ENCODE measurements at regions not wholly inside any gene's neighbourhood (a gene's known extent, or its start where the extent isn't known, plus 50 kb on each side); places are given as distances from the start of the nearest gene placed in this dataset.

DNA sequence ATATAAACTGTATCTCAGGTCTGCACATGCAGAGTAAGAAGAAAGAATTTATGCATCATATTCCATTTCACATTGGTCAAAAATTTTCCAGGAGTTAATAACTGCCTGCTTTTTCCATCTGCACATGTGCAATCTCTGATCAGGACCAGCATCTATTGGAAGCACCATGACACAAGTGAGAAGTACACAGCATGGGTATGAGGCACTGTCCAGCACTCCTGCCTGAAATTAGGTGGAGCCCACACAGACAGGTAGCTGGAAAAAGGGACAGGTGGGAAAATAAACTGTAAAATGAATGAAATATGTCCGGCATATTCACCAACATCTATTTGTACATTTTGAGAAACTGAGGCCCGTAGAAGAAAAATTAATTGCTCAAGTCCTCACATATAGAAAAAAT lies 609.2 kb upstream of the NXPH2 start:
- no peak for DNase-seq

DNA sequence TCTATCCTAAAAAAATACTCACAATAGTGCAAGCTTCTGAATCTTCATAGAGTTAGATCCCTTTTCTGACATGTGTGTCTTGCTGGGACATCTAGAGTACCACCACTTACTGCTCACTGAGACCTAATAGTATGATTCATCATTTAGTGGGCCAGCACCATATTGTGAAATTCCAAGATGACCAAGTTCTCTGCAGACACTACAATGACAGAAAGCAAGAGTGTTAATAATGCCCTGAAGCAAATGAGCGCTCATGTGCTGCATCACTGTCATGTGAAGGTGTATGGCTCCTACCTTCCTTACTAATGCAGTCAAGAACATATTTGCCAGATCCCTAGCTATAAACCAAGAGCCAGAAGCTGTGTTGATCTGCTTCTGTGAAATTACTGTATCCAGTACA lies 606.2 kb upstream of the NXPH2 start:
- DNase-seq = no peak

DNA sequence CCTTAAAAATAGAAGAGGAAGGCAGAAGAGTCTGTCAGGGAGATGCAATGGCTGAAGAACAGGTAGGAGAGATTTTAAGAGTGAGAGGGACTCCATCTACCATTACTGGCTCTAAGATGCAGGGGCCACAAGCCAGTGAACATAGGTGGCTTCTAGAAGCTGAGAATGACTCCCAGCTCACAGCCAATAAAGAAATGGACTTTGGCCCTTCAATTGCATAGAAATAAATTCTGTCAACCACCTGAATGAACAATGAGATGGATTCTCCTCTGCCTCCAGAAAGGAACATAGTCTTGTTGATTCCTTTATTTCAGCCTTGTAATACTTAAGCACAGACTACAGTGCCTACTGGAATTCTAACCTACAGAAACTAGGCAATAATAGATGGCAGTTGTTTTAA lies 603.3 kb upstream of the NXPH2 start:
- no peak for DNase-seq

DNA sequence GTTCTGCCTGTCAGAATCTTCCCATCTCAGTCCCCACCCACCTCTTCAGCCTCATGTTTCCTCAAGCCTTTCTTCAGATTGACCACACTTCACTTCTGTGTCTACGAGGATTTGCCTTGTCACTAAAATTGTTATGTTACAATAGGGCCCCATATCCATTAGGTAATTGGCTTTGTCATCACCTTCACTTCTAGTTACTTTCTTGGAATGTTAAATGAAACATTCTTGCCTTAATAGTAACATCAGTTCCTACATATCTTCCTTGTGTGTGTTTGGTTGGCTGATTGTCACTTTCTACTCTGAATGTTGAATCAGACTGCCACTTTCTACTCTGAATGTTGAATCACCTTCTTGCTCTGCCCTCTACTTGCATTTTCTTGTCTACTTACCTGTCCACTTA lies 599.9 kb upstream of the NXPH2 start:
- no peak for DNase-seq

DNA sequence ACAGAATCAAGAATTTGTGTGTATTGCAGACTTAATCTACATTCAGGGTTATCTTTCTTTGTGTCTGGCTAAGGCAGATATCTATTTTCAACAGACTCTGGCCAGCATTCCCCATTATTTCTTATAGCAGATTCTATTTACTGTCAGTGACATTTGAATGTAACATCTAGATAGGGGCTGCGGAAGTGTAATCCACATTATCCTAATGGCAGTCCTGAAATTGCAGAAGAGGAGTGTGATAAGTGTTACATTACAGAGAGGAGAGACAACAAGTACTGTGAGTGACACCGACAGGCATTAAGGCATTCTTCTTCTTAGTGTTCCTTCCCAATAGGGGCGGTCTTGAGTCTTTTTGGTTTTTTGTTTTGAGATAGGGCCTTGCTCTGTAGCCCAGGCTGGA lies 598.2 kb upstream of the NXPH2 start:
- no peak for DNase-seq

DNA sequence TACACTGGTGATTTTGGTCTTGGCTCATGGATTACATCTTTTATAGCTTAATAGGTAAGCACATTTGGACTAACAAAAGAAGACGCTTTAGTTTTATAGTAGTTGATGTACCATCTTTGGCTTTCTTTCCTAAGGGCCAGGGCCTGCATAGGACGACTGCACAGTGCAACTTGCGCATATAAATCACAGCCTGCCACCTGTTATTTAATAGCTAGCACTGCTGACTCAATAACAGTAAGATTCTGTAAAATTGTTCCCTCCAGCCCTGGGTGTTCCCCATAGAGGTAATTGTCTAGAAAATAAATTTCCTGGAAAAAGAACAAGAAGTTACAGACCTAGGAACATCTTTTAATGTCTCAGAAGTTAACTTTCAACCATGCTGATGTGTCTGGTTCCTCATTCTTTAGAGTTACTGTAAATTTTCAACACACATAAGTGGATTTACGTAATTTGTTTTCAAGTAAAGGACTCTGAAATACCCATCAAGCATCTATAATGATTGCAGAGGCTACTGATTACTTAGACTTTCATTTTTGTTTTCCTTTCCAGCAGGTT lies 594.2 kb upstream of the NXPH2 start:
- DNase-seq = no peak

DNA sequence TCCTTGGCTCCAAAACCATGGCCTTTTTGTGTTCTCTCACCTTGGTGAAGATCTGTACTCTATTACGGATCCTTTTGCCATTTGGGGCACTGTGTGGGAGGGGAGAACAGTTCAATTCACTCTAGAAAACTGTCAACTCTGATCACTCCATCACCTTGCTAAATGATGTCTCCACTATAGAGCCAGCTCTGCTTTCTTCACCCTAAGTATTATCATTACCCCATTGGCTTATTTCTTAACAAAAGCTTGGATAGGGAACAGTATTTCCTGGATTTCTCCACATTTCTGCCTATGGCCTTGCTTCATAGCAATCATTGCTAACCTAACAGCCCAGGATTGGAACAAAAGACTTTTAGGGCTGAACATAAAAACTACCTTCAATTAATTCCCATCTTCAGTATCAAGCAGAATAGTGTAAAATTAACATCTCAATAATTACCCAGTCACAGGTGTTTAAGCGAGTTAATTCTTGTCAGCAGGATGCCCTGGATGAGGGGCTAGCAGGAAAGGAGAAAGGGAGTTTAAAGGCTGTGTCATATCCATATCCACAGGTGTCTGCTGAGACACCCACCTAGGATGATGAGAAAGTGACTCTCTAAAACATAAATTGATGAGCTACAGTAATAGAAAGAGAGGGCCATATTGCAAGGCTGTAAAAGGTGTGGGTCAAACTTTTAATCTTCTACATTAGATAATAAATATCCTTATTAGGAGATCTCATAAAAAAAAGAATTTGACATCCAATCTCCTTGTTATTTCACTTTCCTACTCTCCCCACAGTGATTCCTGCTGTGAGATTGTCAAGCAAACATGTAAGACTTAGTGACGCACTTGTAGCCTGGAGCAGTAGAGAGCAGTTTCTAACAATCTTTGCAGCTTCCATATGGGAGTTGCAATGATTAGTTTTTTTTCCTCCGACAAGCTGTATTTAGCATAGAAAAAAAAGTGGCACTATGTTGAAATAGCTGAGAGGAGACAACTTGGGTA lies 589.5 kb upstream of the NXPH2 start:
- DNase-seq = no peak

DNA sequence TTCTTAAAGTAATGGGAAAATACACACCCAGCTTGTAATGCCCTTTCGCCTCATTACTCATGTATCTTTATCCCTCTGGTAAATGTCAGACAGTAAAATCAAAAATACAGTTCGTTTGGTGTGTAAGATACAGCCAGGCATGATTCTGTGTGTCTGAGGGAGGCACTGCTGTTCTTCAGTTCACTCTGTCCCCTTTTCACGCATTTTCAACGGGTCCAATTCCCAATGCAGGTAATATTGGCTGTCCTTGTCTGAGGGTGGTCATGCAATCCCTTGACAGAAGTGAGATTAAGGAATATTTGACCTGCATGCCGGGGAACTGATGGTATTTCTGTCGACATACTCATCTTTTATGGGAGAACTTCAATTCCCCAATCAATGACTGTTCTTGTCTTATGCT lies 587.2 kb upstream of the NXPH2 start:
- no peak for DNase-seq

DNA sequence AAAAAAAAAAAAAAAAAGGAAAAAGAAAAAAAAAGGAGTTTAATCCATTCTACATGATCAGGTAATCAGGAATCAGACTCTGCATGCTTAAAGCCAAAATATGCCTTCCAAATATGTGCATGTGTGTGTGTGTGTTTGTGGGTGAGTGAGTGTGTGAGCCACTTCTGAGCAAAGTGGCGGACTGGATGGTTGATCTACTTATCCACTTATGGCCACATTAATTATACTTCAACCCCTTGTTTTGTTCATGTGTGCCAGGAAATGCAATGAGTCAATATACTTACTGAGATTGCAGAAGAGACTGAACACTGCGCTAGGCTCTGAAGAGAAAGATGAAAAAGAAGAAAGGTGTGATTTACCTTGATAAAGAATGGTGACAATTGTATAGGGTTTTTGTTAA lies 586.5 kb upstream of the NXPH2 start:
- no peak for DNase-seq

DNA sequence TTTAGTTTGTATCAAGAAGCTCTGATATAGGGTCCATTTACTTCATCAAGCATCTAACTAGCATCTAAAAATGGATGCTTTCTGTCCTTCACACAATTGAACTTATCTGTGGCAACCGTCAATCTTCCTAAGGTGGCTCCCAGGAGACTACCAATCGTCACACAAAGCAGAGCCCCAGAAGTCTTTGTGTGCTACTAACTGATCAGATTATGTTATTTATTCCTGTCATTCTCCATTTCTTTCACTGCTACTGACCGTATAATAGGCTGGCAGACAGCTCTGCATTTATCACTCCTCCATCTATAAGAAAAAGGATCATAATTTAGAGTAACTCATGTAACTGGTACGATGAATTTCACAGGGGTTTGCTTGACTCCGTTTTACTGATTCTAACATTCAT lies 585.0 kb upstream of the NXPH2 start:
- DNase-seq = no peak

DNA sequence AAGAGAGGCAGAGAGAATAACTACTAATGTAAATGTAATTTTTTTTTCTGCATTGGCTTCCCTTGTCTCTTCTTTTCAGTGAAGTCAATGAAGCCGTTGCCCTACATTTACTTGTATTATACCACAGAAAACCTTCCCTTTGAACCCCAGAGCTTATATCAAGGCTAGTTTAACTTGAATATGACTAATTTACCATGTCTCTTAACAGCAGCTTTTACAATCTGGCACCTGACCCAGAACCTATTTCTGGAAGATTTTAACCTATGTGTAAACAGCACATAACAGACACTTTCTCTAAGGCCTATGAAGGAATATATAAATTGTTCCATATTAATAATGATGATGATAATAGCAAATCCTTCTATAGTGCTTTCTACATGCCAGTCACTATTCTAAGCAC lies 580.5 kb upstream of the NXPH2 start:
- DNase-seq = no peak

DNA sequence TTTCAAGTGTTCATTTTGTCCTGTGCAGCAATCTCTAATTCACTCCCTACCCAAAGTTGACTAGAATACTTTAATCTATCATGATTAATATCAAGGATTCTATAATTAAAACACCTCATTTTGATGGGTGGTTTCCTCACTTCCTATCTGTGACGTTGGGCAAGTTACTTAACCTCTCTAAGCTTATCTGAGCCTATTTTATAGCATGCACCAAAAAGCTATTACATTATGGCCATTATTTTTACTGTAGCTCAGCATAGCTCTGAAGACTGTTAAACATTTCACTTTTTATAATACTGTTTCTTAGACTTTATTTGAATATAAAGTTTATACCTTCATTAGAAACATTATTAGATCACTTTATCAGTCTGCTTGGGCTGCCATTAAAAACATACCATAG lies 579.6 kb upstream of the NXPH2 start:
- DNase-seq = no peak

DNA sequence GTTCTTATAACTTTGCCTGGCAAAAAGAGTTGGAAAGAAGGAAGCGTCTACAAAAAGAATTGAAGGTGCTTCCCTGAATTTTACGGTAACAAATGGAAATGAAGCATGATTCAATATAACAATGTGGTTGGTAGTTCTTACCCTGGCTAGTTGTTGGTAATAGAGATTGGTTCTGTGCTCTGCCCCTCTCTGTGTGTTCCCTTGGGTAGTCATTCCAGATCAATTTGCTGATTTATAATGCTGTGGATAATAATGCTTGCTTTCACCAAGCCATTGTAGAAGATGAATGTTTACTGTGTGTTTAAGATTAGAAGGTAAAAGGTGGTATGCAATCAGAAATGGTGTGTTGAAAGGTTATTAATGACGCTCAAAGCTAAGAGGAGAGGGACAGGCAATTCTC lies 577.8 kb upstream of the NXPH2 start:
- no peak for DNase-seq

DNA sequence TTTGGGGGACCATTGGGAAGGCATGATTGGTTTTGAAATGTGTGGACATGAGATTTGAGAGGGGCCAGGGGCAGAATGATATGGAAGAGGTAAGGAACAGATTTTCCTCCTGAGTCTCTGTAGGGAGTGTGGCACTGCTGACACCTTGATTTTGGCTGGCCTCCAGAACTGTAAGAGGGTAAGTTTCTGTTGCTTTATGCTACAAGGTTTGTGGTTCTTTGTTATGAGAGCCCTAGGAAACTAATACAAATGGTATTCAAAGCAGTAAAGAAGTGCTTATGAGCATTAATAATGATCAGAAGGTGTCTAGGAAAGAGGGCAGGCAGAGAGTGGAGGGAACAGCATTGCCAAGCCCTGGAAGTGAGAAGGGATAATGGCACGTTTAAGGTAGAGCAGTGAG lies 574.3 kb upstream of the NXPH2 start:
- DNase-seq = no peak

DNA sequence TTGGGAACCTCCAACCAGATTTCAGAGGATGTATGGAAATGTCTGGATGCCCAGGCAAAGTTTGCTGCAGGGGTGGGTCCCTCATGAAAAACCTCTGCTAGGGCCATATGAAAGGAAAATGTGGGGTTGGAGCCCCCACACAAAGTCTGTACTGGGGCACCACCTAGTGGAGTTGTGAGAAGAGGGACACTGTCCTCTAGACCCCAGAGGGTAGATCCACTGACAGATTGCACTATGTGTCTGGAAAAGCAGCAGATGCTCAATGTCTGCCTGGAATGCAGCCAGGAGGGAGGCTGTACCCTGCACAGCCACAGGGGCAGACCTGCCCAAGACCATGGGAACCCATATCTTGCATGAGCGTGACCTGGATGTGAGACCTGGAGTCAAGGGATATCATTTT lies 573.7 kb upstream of the NXPH2 start:
- DNase-seq = no peak

DNA sequence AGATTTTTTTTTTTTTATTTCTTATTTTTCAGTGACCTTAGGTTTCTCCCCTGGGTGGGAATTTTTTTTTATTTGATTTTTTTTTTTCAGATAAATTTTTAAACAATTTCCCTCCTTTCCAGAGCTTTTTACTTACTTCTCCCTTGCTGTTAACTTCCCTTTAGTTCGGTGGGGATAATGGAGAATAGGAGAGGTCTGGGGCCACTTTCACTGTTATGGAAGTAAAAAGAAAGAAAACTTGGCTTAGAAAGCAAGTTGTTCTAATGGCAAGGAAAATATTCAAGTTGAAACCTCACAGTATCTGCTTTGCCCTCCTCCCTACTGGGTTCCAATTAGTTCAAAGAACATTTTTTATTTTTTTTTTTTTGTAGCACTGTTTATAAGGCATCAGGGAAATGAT lies 537.1 kb upstream of the NXPH2 start:
- DNase-seq = no peak

DNA sequence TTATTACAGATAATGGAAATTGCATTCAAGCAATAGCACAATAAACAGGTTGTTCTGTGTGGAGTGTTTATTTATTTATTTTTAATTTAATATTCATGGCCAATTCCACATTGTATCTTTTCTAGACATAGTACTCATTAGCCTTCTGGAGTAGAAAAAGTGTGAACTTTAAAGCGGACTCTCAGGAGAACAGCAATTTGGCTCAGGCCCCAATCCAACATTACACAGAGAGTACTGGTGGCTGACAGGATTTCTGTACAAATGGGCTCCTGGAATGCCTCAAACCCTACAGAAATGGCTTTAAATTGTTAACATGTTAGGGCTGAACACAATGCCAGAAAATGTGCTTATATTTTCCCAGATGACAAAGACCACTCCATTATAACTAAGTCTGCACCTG lies 533.9 kb upstream of the NXPH2 start:
- no peak for DNase-seq

DNA sequence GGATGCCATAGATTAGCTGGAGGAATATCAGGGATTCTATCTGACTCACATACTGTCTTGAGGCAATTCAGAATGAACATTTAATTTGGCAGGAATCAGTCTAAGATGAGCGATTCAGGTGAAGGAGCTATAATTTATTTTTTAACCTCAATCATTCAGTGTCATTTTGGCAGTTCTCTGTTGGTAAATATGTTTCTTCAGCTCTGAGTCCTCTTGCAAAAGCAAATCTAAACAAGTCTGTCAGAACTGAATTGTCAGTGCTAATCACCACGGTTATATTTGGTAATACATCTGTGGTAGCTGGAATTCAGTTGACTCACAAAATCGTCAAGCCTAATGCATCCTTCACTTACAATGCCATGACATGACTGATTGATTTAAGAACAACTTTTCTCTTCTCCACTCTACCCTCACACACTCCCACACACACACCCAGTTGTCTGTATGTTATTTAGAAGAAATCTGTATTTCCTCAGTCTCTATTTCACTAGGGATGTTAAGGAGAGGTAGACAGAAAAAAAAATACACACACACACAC lies 516.6 kb upstream of the NXPH2 start:
- no peak for DNase-seq

DNA sequence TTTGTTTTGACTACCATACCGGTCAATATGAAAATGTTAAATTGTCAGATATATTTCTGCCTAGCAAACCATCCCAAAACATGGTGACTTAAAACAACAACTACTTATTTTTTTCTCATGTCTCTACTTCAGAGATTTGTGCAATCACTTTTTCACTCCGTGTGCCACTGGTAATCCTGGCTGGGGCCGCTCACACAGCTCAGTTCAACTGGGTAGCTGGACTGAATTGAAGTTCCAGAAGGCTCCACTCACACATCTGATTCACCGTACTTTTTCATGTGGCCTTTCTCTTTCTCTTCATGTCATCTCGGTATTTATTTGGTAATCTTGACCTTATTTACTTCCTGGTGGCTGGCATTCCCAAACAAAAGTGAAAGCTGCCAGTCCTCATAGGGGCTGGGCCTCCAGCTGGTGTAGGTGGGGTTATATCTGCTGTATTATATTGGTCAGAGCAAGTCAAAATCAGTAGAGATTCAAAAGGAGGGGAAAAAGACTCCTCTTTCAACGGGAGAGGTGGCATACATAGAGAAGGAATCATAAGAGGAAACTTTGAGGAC lies 513.9 kb upstream of the NXPH2 start:
- no peak for DNase-seq

DNA sequence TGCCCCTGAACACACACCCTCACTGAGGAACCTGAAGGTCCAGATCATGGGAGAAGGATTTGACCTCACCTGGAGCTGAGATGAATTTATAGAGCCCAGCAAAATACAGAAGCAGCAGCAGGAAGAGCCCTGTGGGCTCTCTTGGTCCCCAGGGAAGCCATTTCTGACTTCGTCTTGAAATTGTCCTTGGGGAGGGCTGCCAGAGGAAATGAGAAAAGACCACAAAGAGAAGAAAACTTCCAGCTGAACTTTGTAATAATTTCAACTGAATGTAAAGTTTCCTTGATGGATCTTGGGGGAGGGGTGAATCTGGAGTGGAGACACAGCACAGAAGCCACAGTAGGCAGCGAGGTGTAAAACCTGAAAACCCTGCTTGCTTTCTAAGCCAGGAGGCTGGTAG lies 500.9 kb upstream of the NXPH2 start:
- no peak for DNase-seq

DNA sequence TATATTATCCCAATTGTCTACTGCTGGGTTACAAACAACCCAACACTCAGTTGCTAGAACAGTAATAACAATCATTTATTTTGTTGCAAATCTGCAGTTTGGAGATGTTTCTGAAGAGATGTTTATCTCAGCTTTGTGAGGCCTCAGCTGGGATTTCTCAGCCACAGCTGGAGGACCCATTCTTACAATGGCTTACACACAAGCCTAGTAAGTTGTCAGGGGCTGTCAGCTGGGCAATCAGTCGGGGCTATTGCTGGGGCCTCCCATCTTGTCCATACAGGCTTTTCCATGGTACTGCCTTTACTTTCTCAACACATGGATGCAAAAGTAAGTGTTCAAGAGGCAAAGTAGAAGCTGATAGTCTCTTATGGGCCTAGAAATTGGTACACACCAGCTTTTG lies 491.7 kb upstream of the NXPH2 start:
- no peak for DNase-seq

DNA sequence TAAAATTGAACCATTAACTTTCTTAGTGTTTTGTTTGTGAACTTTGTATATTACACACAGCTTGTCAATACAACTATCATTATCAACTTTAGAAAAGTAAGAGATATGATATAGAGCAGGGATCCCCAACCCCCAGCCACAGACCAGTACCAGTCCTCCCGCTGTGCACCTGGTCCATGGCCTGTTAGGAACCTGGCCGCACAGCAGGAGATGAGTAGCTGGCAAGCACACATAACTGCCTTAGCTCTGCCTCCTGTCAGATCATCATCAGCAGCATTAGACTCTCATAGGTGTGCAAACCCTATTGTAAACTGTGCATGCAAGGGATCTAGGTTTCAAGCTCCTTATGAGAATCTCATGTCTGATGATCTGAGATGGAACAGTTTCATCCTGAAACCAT lies 491.0 kb upstream of the NXPH2 start:
- no peak for DNase-seq

DNA sequence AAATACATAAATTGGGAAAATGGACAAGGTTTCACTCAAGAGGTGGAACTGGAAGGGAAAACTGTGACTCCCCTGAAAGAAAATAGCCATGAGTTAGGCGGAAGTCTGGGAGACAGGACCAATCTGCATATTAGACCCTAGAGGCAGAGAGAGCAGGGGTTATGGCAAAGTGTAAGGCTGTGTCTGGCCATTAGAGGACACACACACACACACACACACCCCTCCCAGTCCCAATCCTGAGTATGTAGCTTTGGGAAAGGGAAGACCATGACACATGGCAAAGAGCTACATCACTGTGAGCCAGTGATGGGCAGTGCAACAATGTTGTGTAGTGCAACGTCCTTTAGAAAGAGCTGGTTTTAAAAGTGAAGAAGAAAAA lies 479.9 kb upstream of the NXPH2 start:
- DNase-seq = no peak

DNA sequence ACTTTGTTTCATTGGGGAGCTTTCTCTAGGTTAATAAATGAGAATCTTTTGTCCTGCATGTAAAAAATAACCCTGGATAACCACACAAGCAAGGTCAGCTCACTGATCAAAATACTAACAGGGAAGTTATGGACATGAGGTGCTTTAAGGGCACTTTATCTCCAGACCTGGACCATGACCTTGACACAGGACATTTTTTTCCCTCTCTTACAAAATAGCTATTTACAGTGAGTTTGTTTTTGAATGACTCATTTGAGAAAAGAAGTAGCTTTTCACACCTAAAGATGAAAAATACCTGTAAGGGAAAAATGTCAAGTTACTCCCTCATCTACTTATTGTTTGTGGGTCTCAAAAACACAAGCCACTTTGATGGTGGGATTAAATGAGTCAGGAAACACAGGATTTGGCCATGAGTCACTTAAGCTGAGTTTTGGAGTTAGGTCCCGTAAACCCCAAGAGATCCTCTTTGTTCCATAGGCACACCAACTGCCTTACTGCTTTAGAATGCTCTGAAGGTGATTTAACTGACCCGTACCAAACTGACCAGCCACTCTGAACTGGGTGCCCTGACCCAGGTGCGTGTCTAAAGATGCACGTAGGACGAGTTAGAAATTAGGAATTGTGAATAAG lies 479.3 kb upstream of the NXPH2 start:
- no peak for DNase-seq

Data from CD4-positive, alpha-beta T cell treated with Interleukin-4 for 1 hour (primary cell).